SK-N-SH (cell line): ENCODE measurements at regions not wholly inside any gene's neighbourhood (a gene's known extent, or its start where the extent isn't known, plus 50 kb on each side); places are given as distances from the start of the nearest gene placed in this dataset.

ENCODE experiments used
- CTCF ChIA-PET: fragments of 300-600, 350-600 bp; formaldehyde crosslinking; extraction: SDS; loops from one replicate; lab custom pipeline; 2021; lab: Yijun Ruan, JAX
- POLR2A ChIA-PET: fragments of 350-600 bp; sonication (Branson Sonifier 250); formaldehyde crosslinking; extraction: SDS; loops from one replicate; lab custom pipeline; 2020; ENCODE audit warnings: antibody characterized with exemption, inconsistent platforms; lab: Yijun Ruan, JAX
- DNase-seq: peaks from one replicate; pipeline ENCODE4 v3.0.0; 2012
- H2AFZ ChIP-seq: fragments of 200-600 bp; sonication (generic); 2 replicates; pipeline ENCODE4 v1.8.1; 2016; ENCODE audit warnings: antibody characterized with exemption, mild to moderate bottlenecking, low read depth
- H3F3A ChIP-seq: fragments of 200-600 bp; sonication (generic); replicated peaks from 2 replicates; pipeline ENCODE3; 2016; ENCODE audit warnings: antibody characterized with exemption, mild to moderate bottlenecking; ENCODE audit not compliant: insufficient read depth
- H3K27ac ChIP-seq, 2 experiments: fragments of 200-500 bp in 1 of 2; fragments of 200-600 bp in 1 of 2; sonication (Bioruptor generic) in 1 of 2; sonication (generic), shearing (Covaris generic) in 1 of 2; 2 replicates each; pipeline versions ENCODE4 v1.5.1 to v1.6.1; 2014 to 2016; ENCODE audit warnings: low read depth in 2 of 2, inconsistent platforms in 1 of 2, low read length in 1 of 2, mild to moderate bottlenecking in 1 of 2, mixed read lengths in 1 of 2
- H3K27me3 ChIP-seq: fragments of 200-600 bp; sonication (generic), shearing (Covaris generic); 2 replicates; pipeline ENCODE4 v1.6.1; 2016; ENCODE audit warnings: mixed run types; ENCODE audit not compliant: insufficient read depth
- H3K36me3 ChIP-seq, 2 experiments: fragments of 200-500 bp in 1 of 2; fragments of 200-600 bp in 1 of 2; sonication (Bioruptor generic) in 1 of 2; sonication (generic) in 1 of 2; replicated peaks in 1 of 2; 2 replicates each; pipeline versions ENCODE3 to v1.5.1; 2014 to 2016; ENCODE audit warnings: low read length in 1 of 2, mild to moderate bottlenecking in 1 of 2; ENCODE audit not compliant: insufficient read depth in 2 of 2, control insufficient read depth in 1 of 2
- H3K4me1 ChIP-seq, 2 experiments: fragments of 200-500 bp in 1 of 2; fragments of 200-600 bp in 1 of 2; sonication (Bioruptor generic) in 1 of 2; sonication (generic), shearing (Covaris generic) in 1 of 2; 2 replicates each; pipeline versions ENCODE4 v1.5.1 to v1.6.1; 2014 to 2016; ENCODE audit warnings: low read depth in 1 of 2, low read length in 1 of 2, mixed run types in 1 of 2; ENCODE audit not compliant: insufficient read depth in 2 of 2, control insufficient read depth in 1 of 2
- H3K4me2 ChIP-seq: fragments of 200-600 bp; sonication (generic), shearing (Covaris generic); 2 replicates; pipeline ENCODE4 v1.6.1; 2017; ENCODE audit warnings: mixed run types
- H3K4me3 ChIP-seq, 2 experiments: fragments of 200-500 bp in 1 of 2; fragments of 200-600 bp in 1 of 2; sonication (Bioruptor generic) in 1 of 2; sonication (generic), shearing (Covaris generic) in 1 of 2; 2 replicates each; pipeline versions ENCODE4 v1.5.1 to v1.8.1; 2014 to 2016; ENCODE audit warnings: low read depth in 2 of 2, inconsistent platforms in 1 of 2, low read length in 1 of 2, mild to moderate bottlenecking in 1 of 2, mixed read lengths in 1 of 2, moderate library complexity in 1 of 2
- H3K79me2 ChIP-seq: fragments of 200-600 bp; sonication (generic); 2 replicates; pipeline ENCODE4 v1.8.1; 2017; ENCODE audit warnings: mild to moderate bottlenecking; ENCODE audit not compliant: insufficient read depth
- H3K9ac ChIP-seq: fragments of 200-600 bp; sonication (generic); 2 replicates; pipeline ENCODE4 v1.6.1; 2017; ENCODE audit warnings: mixed run types
- H3K9me2 ChIP-seq: fragments of 200-600 bp; sonication (generic); 2 replicates; pipeline ENCODE4 v1.6.1; 2017; ENCODE audit warnings: mixed run types
- H3K9me3 ChIP-seq: fragments of 200-600 bp; sonication (generic); 2 replicates; pipeline ENCODE4 v1.6.1; 2017; ENCODE audit warnings: mixed run types, mild to moderate bottlenecking, moderate library complexity
- H4K20me1 ChIP-seq: fragments of 200-600 bp; sonication (generic); 2 replicates; pipeline ENCODE4 v1.6.1; 2017; ENCODE audit warnings: mild to moderate bottlenecking, mixed run types; ENCODE audit not compliant: insufficient read depth
- CHD2 ChIP-seq: fragments of 150-350 bp; IDR thresholded peaks from 2 replicates; pipeline ENCODE4 v1.6.1; 2018; ENCODE audit warnings: low read length; ENCODE audit not compliant: partially characterized antibody
- EP300 ChIP-seq, 2 experiments: IDR thresholded peaks; 2 replicates each; pipeline versions ENCODE4 v1.4.0 to v1.6.1; 2012; ENCODE audit warnings: borderline replicate concordance in 1 of 2, low read depth in 1 of 2, low read length in 1 of 2
- FOSL2 ChIP-seq: IDR thresholded peaks from 2 replicates; pipeline ENCODE4 v1.4.0; 2012; ENCODE audit warnings: low read depth, mild to moderate bottlenecking, moderate library complexity, borderline replicate concordance
- FOXM1 ChIP-seq: IDR thresholded peaks from 2 replicates; pipeline ENCODE4 v1.4.0; 2012; ENCODE audit warnings: low read depth, mild to moderate bottlenecking
- GATA2 ChIP-seq: sonication (generic); formaldehyde crosslinking; IDR thresholded peaks from 2 replicates; pipeline ENCODE4 v1.5.0; 2020; ENCODE audit warnings: mild to moderate bottlenecking, missing genetic modification reagents
- JUND ChIP-seq: IDR thresholded peaks from 2 replicates; pipeline ENCODE4 v1.4.0; 2012
- MXI1 ChIP-seq: IDR thresholded peaks from 2 replicates; pipeline ENCODE4 v1.6.1; 2012; ENCODE audit warnings: mild to moderate bottlenecking, low read depth, low read length, improper control_type of control experiment
- NFIC ChIP-seq: IDR thresholded peaks from 2 replicates; pipeline ENCODE4 v1.4.0; 2012; ENCODE audit warnings: borderline replicate concordance
- RAD21 ChIP-seq: IDR thresholded peaks from 2 replicates; pipeline ENCODE4 v1.6.1; 2012; ENCODE audit warnings: mild to moderate bottlenecking, low read length
- RFX5 ChIP-seq: IDR thresholded peaks from 2 replicates; pipeline ENCODE4 v1.6.1; 2012; ENCODE audit warnings: mild to moderate bottlenecking, improper control_type of control experiment, low read length
- TCF12 ChIP-seq: IDR thresholded peaks from 2 replicates; pipeline ENCODE4 v1.4.0; 2012
- TEAD4 ChIP-seq: IDR thresholded peaks from 2 replicates; pipeline ENCODE4 v1.4.0; 2012; ENCODE audit warnings: mild to moderate bottlenecking, borderline replicate concordance; ENCODE audit not compliant: insufficient read depth
- YY1 ChIP-seq: IDR thresholded peaks from 2 replicates; pipeline ENCODE4 v1.4.0; 2012; ENCODE audit warnings: low read depth, mild to moderate bottlenecking
- WGBS: methylation state at CpG from one replicate; pipeline ENCODE4 v1.1.6; 2017; ENCODE audit warnings: low lambda C conversion rate; 5-methylcytosine and 5-hydroxymethylcytosine counted together
- TF ChIP-seq, protein P1 (sequence below): IDR thresholded peaks from 2 replicates; pipeline ENCODE4 v1.6.1; 2012; ENCODE audit warnings: mild to moderate bottlenecking, low read depth, low read length, moderate library complexity
- TF ChIP-seq, protein P2 (sequence below): IDR thresholded peaks from 2 replicates; pipeline ENCODE4; 2012

DNA sequence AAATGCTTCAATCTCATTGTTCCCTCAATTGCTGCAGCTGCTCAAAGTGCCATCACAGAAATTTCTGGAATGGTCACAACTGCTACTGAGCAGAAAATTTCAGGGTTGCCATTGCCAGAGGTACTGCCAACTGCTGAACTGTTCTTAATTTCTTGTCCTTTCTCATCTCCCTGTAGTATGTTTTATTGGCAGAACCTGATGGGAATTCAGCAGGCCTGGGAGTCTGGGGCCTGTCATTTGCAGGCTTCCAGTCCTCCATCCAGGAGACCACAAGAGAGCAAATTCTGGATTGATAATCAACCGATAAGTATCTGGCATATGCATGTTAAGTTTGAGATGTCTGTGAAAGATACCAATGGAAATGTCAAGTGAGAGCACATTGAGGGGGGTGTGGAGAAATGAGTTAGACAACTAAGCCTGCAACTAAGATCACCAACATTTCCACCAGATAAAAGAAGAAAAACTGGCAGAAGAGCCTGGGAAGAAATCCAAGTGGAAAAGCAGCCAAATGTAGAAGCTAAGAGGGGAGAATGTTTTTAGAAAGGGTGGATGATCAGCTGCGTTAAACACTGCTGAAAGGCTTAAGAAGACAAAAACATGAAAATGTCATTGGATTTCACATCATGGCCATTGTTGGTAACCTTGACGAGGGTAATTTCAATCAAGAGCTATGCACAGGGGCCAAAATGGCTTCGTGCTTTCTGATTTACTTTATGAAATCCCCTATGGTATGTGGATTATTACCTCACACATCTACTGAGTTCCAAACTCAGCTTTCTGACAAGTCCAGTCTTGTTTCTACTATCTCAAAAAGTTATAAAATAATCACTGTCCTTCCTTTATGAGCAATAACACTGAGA is 648.1 kb downstream of the PLPP3 start:
- H3K9ac ChIP-seq: no peak overlapping the region
- no peaks in the 10 kb centered on the region for H3F3A ChIP-seq
- H4K20me1 ChIP-seq: no peaks in the 10 kb centered on the region
- no peaks in the 10 kb centered on the region for H3K27me3 ChIP-seq
- no peak overlapping the region for H2AFZ ChIP-seq
- H3K27ac ChIP-seq: peak overlapping the region; percentile 50 to 99; a peak in 3 of 4 replicates
- no peaks in the 10 kb centered on the region for H3K9me3 ChIP-seq
- 48% methylated on average over 4 of the region's 4 CpGs for WGBS
- H3K9me2 ChIP-seq: no peaks in the 10 kb centered on the region
- H3K4me2 ChIP-seq: no peak overlapping the region
- no peak for TF ChIP-seq MXI1
- TF ChIP-seq NFIC: peak; percentile 51; the same call in 1 of the 2 replicates
- TF ChIP-seq JUND: peak; percentile 41; the same call in 1 of the 2 replicates
- no peak for TF ChIP-seq FOSL2
- TF ChIP-seq, protein P1, sequence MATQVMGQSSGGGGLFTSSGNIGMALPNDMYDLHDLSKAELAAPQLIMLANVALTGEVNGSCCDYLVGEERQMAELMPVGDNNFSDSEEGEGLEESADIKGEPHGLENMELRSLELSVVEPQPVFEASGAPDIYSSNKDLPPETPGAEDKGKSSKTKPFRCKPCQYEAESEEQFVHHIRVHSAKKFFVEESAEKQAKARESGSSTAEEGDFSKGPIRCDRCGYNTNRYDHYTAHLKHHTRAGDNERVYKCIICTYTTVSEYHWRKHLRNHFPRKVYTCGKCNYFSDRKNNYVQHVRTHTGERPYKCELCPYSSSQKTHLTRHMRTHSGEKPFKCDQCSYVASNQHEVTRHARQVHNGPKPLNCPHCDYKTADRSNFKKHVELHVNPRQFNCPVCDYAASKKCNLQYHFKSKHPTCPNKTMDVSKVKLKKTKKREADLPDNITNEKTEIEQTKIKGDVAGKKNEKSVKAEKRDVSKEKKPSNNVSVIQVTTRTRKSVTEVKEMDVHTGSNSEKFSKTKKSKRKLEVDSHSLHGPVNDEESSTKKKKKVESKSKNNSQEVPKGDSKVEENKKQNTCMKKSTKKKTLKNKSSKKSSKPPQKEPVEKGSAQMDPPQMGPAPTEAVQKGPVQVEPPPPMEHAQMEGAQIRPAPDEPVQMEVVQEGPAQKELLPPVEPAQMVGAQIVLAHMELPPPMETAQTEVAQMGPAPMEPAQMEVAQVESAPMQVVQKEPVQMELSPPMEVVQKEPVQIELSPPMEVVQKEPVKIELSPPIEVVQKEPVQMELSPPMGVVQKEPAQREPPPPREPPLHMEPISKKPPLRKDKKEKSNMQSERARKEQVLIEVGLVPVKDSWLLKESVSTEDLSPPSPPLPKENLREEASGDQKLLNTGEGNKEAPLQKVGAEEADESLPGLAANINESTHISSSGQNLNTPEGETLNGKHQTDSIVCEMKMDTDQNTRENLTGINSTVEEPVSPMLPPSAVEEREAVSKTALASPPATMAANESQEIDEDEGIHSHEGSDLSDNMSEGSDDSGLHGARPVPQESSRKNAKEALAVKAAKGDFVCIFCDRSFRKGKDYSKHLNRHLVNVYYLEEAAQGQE: no peak
- TF ChIP-seq GATA2: peak; percentile 60; the same call in 1 of the 2 replicates
- peak; percentile 59; the same call in 1 of the 2 replicates for TF ChIP-seq TEAD4
- TF ChIP-seq RAD21: peak; percentile 19; the same call in 1 of the 2 replicates
- peak; percentile 72 for TF ChIP-seq TCF12
- TF ChIP-seq RFX5: no peak
- peak; percentile 48 to 90; a peak in 3 of 4 replicates for TF ChIP-seq EP300 (IDR thresholded peaks at IDR 0.05; ENCODE audit: borderline replicate concordance in 1 of 2, low read depth in 1 of 2, low read length in 1 of 2)
- TF ChIP-seq YY1: no peak
- TF ChIP-seq CHD2: peak; percentile 18
- TF ChIP-seq, protein P2, sequence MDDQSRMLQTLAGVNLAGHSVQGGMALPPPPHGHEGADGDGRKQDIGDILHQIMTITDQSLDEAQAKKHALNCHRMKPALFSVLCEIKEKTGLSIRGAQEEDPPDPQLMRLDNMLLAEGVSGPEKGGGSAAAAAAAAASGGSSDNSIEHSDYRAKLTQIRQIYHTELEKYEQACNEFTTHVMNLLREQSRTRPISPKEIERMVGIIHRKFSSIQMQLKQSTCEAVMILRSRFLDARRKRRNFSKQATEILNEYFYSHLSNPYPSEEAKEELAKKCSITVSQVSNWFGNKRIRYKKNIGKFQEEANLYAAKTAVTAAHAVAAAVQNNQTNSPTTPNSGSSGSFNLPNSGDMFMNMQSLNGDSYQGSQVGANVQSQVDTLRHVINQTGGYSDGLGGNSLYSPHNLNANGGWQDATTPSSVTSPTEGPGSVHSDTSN: peak; percentile 64
- TF ChIP-seq FOXM1: no peak
- H3K4me1 ChIP-seq: peaks cover 0 to 20% of the 10 kb centered on the region in 2 experiments; a peak in 2 of 4 replicates
- no peaks in the 10 kb centered on the region for H3K36me3 ChIP-seq
- no peak overlapping the region for H3K4me3 ChIP-seq
- POLR2A ChIA-PET: no interaction called here
- H3K79me2 ChIP-seq: no peaks in the 10 kb centered on the region
- CTCF ChIA-PET: interaction anchor here (0.8 to 1.2 kb wide), 3 partner anchors 41 to 556 kb away, joined by 3 to 6 read pairs (median 3); no protein-coding TSS in a partner anchor
- DNase-seq: no peak
